Mammary epithelial cell (primary cell): ENCODE measurements at regions not wholly inside any gene's neighbourhood (a gene's known extent, or its start where the extent isn't known, plus 50 kb on each side); places are given as distances from the start of the nearest gene placed in this dataset.

ENCODE experiments used
- CTCF ChIP-seq, 2 donors: IDR thresholded peaks in 1 of 2; conservative IDR thresholded peaks in 1 of 2; 2 replicates each; pipeline ENCODE4 v1.5.1; 2011 to 2012; ENCODE audit warnings: inconsistent platforms in 2 of 2, low read length in 2 of 2, mild to moderate bottlenecking in 2 of 2, control low read depth in 1 of 2, low read depth in 1 of 2; ENCODE audit not compliant: insufficient read depth in 1 of 2; ENCODE audit errors: extremely low read depth in 1 of 2
- EZH2 ChIP-seq: IDR thresholded peaks from 2 replicates; pipeline ENCODE4 v1.6.1; 2012; ENCODE audit warnings: low read length, inconsistent platforms, borderline replicate concordance

GRCh38 chr12:68441167-68441566 is 109.0 kb upstream of the MDM1 start:
- no peak for TF ChIP-seq EZH2
- TF ChIP-seq CTCF (conservative IDR thresholded peaks at IDR 0.05 in 1 of 2, IDR thresholded peaks at IDR 0.05 in 1 of 2; ENCODE audit: extremely low read depth in 1 of 2, insufficient read depth in 1 of 2, low read depth in 1 of 2, low read length in 2 of 2), result no peak
